HG03280 (cell line): ENCODE measurements at regions not wholly inside any gene's neighbourhood (a gene's known extent, or its start where the extent isn't known, plus 50 kb on each side); places are given as distances from the start of the nearest gene placed in this dataset.

ENCODE experiments used
- ATAC-seq: cut with Tn5 transposase; IDR thresholded peaks from one replicate; pipeline ENCODE4 v1.9.1; 2021; ENCODE audit warnings: mild to moderate bottlenecking, moderate library complexity; ENCODE audit not compliant: unreplicated experiment

GRCh38 chr4:23547096-23547495 lies 342.8 kb downstream of the PPARGC1A start:
- ATAC-seq: no peak

GRCh38 chr4:23539969-23540569 lies 349.8 kb downstream of the PPARGC1A start:
- no peak for ATAC-seq

GRCh38 chr4:23533859-23534258 lies 356.0 kb downstream of the PPARGC1A start:
- no peak for ATAC-seq

GRCh38 chr4:23516716-23517115 lies 373.1 kb downstream of the PPARGC1A start:
- ATAC-seq: no peak

- no peak for ATAC-seq
Measured at GRCh38 chr4:23504083-23504482, 385.8 kb downstream of the PPARGC1A start.

GRCh38 chr4:23500894-23501449 lies 388.9 kb downstream of the PPARGC1A start:
- no peak for ATAC-seq

GRCh38 chr4:23485801-23486200 lies 404.0 kb downstream of the PPARGC1A start:
- ATAC-seq: no peak

- no peak for ATAC-seq
Measured at GRCh38 chr4:23484689-23485088, 405.2 kb downstream of the PPARGC1A start.

GRCh38 chr4:23483320-23483960 lies 406.4 kb downstream of the PPARGC1A start:
- ATAC-seq: no peak

GRCh38 chr4:23481566-23481965 lies 408.3 kb downstream of the PPARGC1A start:
- no peak for ATAC-seq

- ATAC-seq: no peak
Measured at GRCh38 chr4:23477905-23478304, 411.9 kb downstream of the PPARGC1A start.

- ATAC-seq: no peak
Measured at GRCh38 chr4:23476515-23477090, 413.2 kb downstream of the PPARGC1A start.

GRCh38 chr4:23463071-23463470 lies 426.8 kb downstream of the PPARGC1A start:
- ATAC-seq: no peak

- ATAC-seq: no peak
Measured at GRCh38 chr4:23458054-23458453, 431.8 kb downstream of the PPARGC1A start.

- no peak for ATAC-seq
Measured at GRCh38 chr4:23456864-23457263, 433.0 kb downstream of the PPARGC1A start.

- no peak for ATAC-seq
Measured at GRCh38 chr4:23455456-23456158, 434.2 kb downstream of the PPARGC1A start.

- ATAC-seq: no peak
Measured at GRCh38 chr4:23441530-23442069, 448.2 kb downstream of the PPARGC1A start.

GRCh38 chr4:23438764-23439163 lies 451.1 kb downstream of the PPARGC1A start:
- ATAC-seq: no peak

- ATAC-seq: no peak
Measured at GRCh38 chr4:23429497-23429896, 460.4 kb downstream of the PPARGC1A start.

GRCh38 chr4:23425570-23425969 lies 464.3 kb downstream of the PPARGC1A start:
- no peak for ATAC-seq

GRCh38 chr4:23423540-23423939 lies 466.3 kb downstream of the PPARGC1A start:
- no peak for ATAC-seq
